ENCODE measurements at regions not wholly inside any gene's neighbourhood (a gene's known extent, or its start where the extent isn't known, plus 50 kb on each side); places are given as distances from the start of the nearest gene placed in this dataset.

GRCh38 chr5:145293716-145294115, 541.4 kb downstream of the PRELID2 start:
- Histone ChIP-seq H3K4me1 (ENCODE audit: insufficient read depth, low read length) (no peaks in the 10 kb centered on the region), H3K9ac (ENCODE audit: low read length) (no peak overlapping the region), H3K4me3 (ENCODE audit: low read depth in 1 of 2, low read length in 2 of 2) (no peak overlapping the region), H3K27ac (ENCODE audit: low read depth, low read length) (no peak overlapping the region), H3K9me3 (ENCODE audit: low read length) (no peaks in the 10 kb centered on the region), H3K36me3 (ENCODE audit: insufficient read depth, low read length) (no peaks in the 10 kb centered on the region), H3K27me3 (ENCODE audit: control insufficient read depth in 1 of 2, insufficient read depth in 2 of 2, low read length in 2 of 2) (no peaks in the 10 kb centered on the region)

GRCh38 chr5:145292278-145292677, 542.9 kb downstream of the PRELID2 start:
- Histone ChIP-seq H3K27ac (ENCODE audit: low read depth, low read length) (no peak overlapping the region), H3K36me3 (ENCODE audit: insufficient read depth, low read length) (no peaks in the 10 kb centered on the region), H3K9ac (ENCODE audit: low read length) (no peak overlapping the region), H3K4me1 (ENCODE audit: insufficient read depth, low read length) (no peaks in the 10 kb centered on the region), H3K4me3 (ENCODE audit: low read depth in 1 of 2, low read length in 2 of 2) (no peak overlapping the region), H3K27me3 (ENCODE audit: control insufficient read depth in 1 of 2, insufficient read depth in 2 of 2, low read length in 2 of 2) (no peaks in the 10 kb centered on the region), H3K9me3 (ENCODE audit: low read length) (no peaks in the 10 kb centered on the region)

GRCh38 chr5:145283141-145283810, 551.9 kb downstream of the PRELID2 start:
- no peaks in the 10 kb centered on the region for H3K9me3 ChIP-seq (ENCODE audit: low read length)
- no peaks in the 10 kb centered on the region for H3K4me1 ChIP-seq (ENCODE audit: insufficient read depth, low read length)

GRCh38 chr5:145280806-145281205, 554.3 kb downstream of the PRELID2 start:
- H3K27me3 ChIP-seq (ENCODE audit: control insufficient read depth in 1 of 2, insufficient read depth in 2 of 2, low read length in 2 of 2): no peaks in the 10 kb centered on the region
- no peak overlapping the region for H3K9ac ChIP-seq (ENCODE audit: low read length)
- H3K4me3 ChIP-seq (ENCODE audit: low read depth in 1 of 2, low read length in 2 of 2): no peak overlapping the region
- H3K27ac ChIP-seq (ENCODE audit: low read depth, low read length): no peak overlapping the region
- H3K36me3 ChIP-seq (ENCODE audit: insufficient read depth, low read length): no peaks in the 10 kb centered on the region
- H3K9me3 ChIP-seq (ENCODE audit: low read length): no peaks in the 10 kb centered on the region
- H3K4me1 ChIP-seq (ENCODE audit: insufficient read depth, low read length): no peaks in the 10 kb centered on the region

More at GRCh38 chr5:145283141-145283810, 551.9 kb downstream of the PRELID2 start:
- Histone ChIP-seq H3K9ac (ENCODE audit: low read length) (no peak overlapping the region), H3K4me3 (ENCODE audit: low read depth in 1 of 2, low read length in 2 of 2) (no peak overlapping the region), H3K27me3 (ENCODE audit: control insufficient read depth in 1 of 2, insufficient read depth in 2 of 2, low read length in 2 of 2) (no peaks in the 10 kb centered on the region), H3K27ac (ENCODE audit: low read depth, low read length) (no peak overlapping the region), H3K36me3 (ENCODE audit: insufficient read depth, low read length) (no peaks in the 10 kb centered on the region)

GRCh38 chr5:145280214-145280613, 554.9 kb downstream of the PRELID2 start:
- Histone ChIP-seq H3K27me3 (ENCODE audit: control insufficient read depth in 1 of 2, insufficient read depth in 2 of 2, low read length in 2 of 2) (no peaks in the 10 kb centered on the region), H3K4me3 (ENCODE audit: low read depth in 1 of 2, low read length in 2 of 2) (no peak overlapping the region), H3K27ac (ENCODE audit: low read depth, low read length) (no peak overlapping the region), H3K36me3 (ENCODE audit: insufficient read depth, low read length) (no peaks in the 10 kb centered on the region), H3K9me3 (ENCODE audit: low read length) (no peaks in the 10 kb centered on the region), H3K9ac (ENCODE audit: low read length) (no peak overlapping the region), H3K4me1 (ENCODE audit: insufficient read depth, low read length) (no peaks in the 10 kb centered on the region)

GRCh38 chr5:145260670-145261069, 574.5 kb downstream of the PRELID2 start:
- no peaks in the 10 kb centered on the region for H3K4me1 ChIP-seq (ENCODE audit: insufficient read depth, low read length)
- H3K27ac ChIP-seq (ENCODE audit: low read depth, low read length): no peak overlapping the region
- no peaks in the 10 kb centered on the region for H3K9me3 ChIP-seq (ENCODE audit: low read length)
- H3K36me3 ChIP-seq (ENCODE audit: insufficient read depth, low read length): no peaks in the 10 kb centered on the region
- no peak overlapping the region for H3K9ac ChIP-seq (ENCODE audit: low read length)
- H3K4me3 ChIP-seq (ENCODE audit: low read depth in 1 of 2, low read length in 2 of 2): no peak overlapping the region
- H3K27me3 ChIP-seq (ENCODE audit: control insufficient read depth in 1 of 2, insufficient read depth in 2 of 2, low read length in 2 of 2): no peaks in the 10 kb centered on the region

GRCh38 chr5:145247745-145248040, 587.4 kb downstream of the PRELID2 start:
- Histone ChIP-seq H3K27ac (ENCODE audit: low read depth, low read length) (no peak overlapping the region), H3K4me1 (ENCODE audit: insufficient read depth, low read length) (peaks cover 5% of the 10 kb centered on the region), H3K9ac (ENCODE audit: low read length) (no peak overlapping the region), H3K4me3 (ENCODE audit: low read depth in 1 of 2, low read length in 2 of 2) (no peak overlapping the region), H3K27me3 (ENCODE audit: control insufficient read depth in 1 of 2, insufficient read depth in 2 of 2, low read length in 2 of 2) (no peaks in the 10 kb centered on the region), H3K36me3 (ENCODE audit: insufficient read depth, low read length) (no peaks in the 10 kb centered on the region), H3K9me3 (ENCODE audit: low read length) (no peaks in the 10 kb centered on the region)

- Histone ChIP-seq H3K4me1 (ENCODE audit: insufficient read depth, low read length) (peaks cover 5% of the 10 kb centered on the region), H3K9ac (ENCODE audit: low read length) (no peak overlapping the region), H3K36me3 (ENCODE audit: insufficient read depth, low read length) (no peaks in the 10 kb centered on the region), H3K4me3 (ENCODE audit: low read depth in 1 of 2, low read length in 2 of 2) (no peak overlapping the region), H3K9me3 (ENCODE audit: low read length) (no peaks in the 10 kb centered on the region), H3K27me3 (ENCODE audit: control insufficient read depth in 1 of 2, insufficient read depth in 2 of 2, low read length in 2 of 2) (no peaks in the 10 kb centered on the region), H3K27ac (ENCODE audit: low read depth, low read length) (no peak overlapping the region)
These were observed 588.0 kb downstream of the PRELID2 start for GRCh38 chr5:145246961-145247744.

GRCh38 chr5:145246379-145246778, 588.8 kb downstream of the PRELID2 start:
- H3K4me3 ChIP-seq (ENCODE audit: low read depth in 1 of 2, low read length in 2 of 2): no peak overlapping the region
- H3K27ac ChIP-seq (ENCODE audit: low read depth, low read length): no peak overlapping the region
- no peaks in the 10 kb centered on the region for H3K36me3 ChIP-seq (ENCODE audit: insufficient read depth, low read length)
- H3K9me3 ChIP-seq (ENCODE audit: low read length): no peaks in the 10 kb centered on the region
- H3K9ac ChIP-seq (ENCODE audit: low read length): no peak overlapping the region
- peaks cover 5% of the 10 kb centered on the region for H3K4me1 ChIP-seq (ENCODE audit: insufficient read depth, low read length)
- H3K27me3 ChIP-seq (ENCODE audit: control insufficient read depth in 1 of 2, insufficient read depth in 2 of 2, low read length in 2 of 2): no peaks in the 10 kb centered on the region

GRCh38 chr5:145245354-145245753, 589.8 kb downstream of the PRELID2 start:
- no peak overlapping the region for H3K9ac ChIP-seq (ENCODE audit: low read length)
- H3K27ac ChIP-seq (ENCODE audit: low read depth, low read length): no peak overlapping the region
- no peaks in the 10 kb centered on the region for H3K9me3 ChIP-seq (ENCODE audit: low read length)
- H3K36me3 ChIP-seq (ENCODE audit: insufficient read depth, low read length): no peaks in the 10 kb centered on the region
- H3K4me1 ChIP-seq (ENCODE audit: insufficient read depth, low read length): peaks cover 5% of the 10 kb centered on the region
- H3K4me3 ChIP-seq (ENCODE audit: low read depth in 1 of 2, low read length in 2 of 2): no peak overlapping the region
- no peaks in the 10 kb centered on the region for H3K27me3 ChIP-seq (ENCODE audit: control insufficient read depth in 1 of 2, insufficient read depth in 2 of 2, low read length in 2 of 2)

- Histone ChIP-seq H3K4me1 (ENCODE audit: insufficient read depth, low read length) (peaks cover 5% of the 10 kb centered on the region), H3K36me3 (ENCODE audit: insufficient read depth, low read length) (no peaks in the 10 kb centered on the region), H3K9ac (ENCODE audit: low read length) (no peak overlapping the region), H3K9me3 (ENCODE audit: low read length) (no peaks in the 10 kb centered on the region), H3K27me3 (ENCODE audit: control insufficient read depth in 1 of 2, insufficient read depth in 2 of 2, low read length in 2 of 2) (no peaks in the 10 kb centered on the region), H3K4me3 (ENCODE audit: low read depth in 1 of 2, low read length in 2 of 2) (no peak overlapping the region), H3K27ac (ENCODE audit: low read depth, low read length) (no peak overlapping the region)
These were observed 590.4 kb downstream of the PRELID2 start for GRCh38 chr5:145244788-145245187.

- Histone ChIP-seq H3K36me3 (ENCODE audit: insufficient read depth, low read length) (no peaks in the 10 kb centered on the region), H3K9ac (ENCODE audit: low read length) (no peak overlapping the region), H3K27me3 (ENCODE audit: control insufficient read depth in 1 of 2, insufficient read depth in 2 of 2, low read length in 2 of 2) (no peaks in the 10 kb centered on the region), H3K4me3 (ENCODE audit: low read depth in 1 of 2, low read length in 2 of 2) (no peak overlapping the region), H3K27ac (ENCODE audit: low read depth, low read length) (no peak overlapping the region), H3K9me3 (ENCODE audit: low read length) (no peaks in the 10 kb centered on the region), H3K4me1 (ENCODE audit: insufficient read depth, low read length) (peaks cover 5% of the 10 kb centered on the region)
These were observed 590.9 kb downstream of the PRELID2 start for GRCh38 chr5:145244251-145244650.

Data from muscle layer of colon (tissue), 2 donors.